Naive thymus-derived CD8-positive, alpha-beta T cell (primary cell): ENCODE measurements at regions not wholly inside any gene's neighbourhood (a gene's known extent, or its start where the extent isn't known, plus 50 kb on each side); places are given as distances from the start of the nearest gene placed in this dataset.

Experiments used
- ATAC-seq, 2 donors: fragments of 150-1000 bp; cut with Tn5 transposase in 1 of 2; sonication (Bioruptor Pico), chemical (Tn5 transposase) in 1 of 2; 1 replicate in 1 of 2; 2 replicates in 1 of 2; pipeline ENCODE4 v1.10.0; 2021; ENCODE audit warnings: mild to moderate bottlenecking in 2 of 2, moderate library complexity in 2 of 2
- POLR2A ChIA-PET: fragments of 350-600 bp; sonication (Branson Sonifier 250); formaldehyde crosslinking; loops from one replicate; lab custom pipeline; 2021; ENCODE audit warnings: antibody characterized with exemption; lab: Charles Lee
- DNase-seq, 10 donors: peaks; one replicate each; pipeline versions ENCODE4 v3.0.0 to v3.0.0-alpha.2; 2020 to 2022
- H3K27ac Mint-ChIP-seq, 10 donors: one replicate each; pipeline ENCODE4 v1.8.0; 2020 to 2022; ENCODE audit warnings: mild to moderate bottlenecking in 10 of 10, mixed read lengths in 10 of 10, moderate library complexity in 4 of 10, inconsistent platforms in 1 of 10
- H3K27me3 Mint-ChIP-seq, 5 donors: one replicate each; pipeline ENCODE4 v1.8.0; 2021 to 2022; ENCODE audit warnings: mixed read lengths in 5 of 5
- H3K36me3 Mint-ChIP-seq, 3 donors: one replicate each; pipeline ENCODE4 v1.8.0; 2020 to 2022; ENCODE audit warnings: mixed read lengths in 3 of 3, mild to moderate bottlenecking in 2 of 3, inconsistent platforms in 1 of 3
- H3K4me1 Mint-ChIP-seq, 4 donors: one replicate each; pipeline ENCODE4 v1.8.0; 2021 to 2022; ENCODE audit warnings: mixed read lengths in 4 of 4
- H3K4me3 Mint-ChIP-seq, 10 donors: one replicate each; pipeline ENCODE4 v1.8.0; 2020 to 2022; ENCODE audit warnings: mild to moderate bottlenecking in 10 of 10, mixed read lengths in 10 of 10, moderate library complexity in 6 of 10, inconsistent platforms in 1 of 10
- H3K9me3 Mint-ChIP-seq, 9 donors: one replicate each; pipeline ENCODE4 v1.8.0; 2020 to 2022; ENCODE audit warnings: mixed read lengths in 9 of 9, mild to moderate bottlenecking in 3 of 9, inconsistent platforms in 1 of 9, moderate library complexity in 1 of 9

DNA sequence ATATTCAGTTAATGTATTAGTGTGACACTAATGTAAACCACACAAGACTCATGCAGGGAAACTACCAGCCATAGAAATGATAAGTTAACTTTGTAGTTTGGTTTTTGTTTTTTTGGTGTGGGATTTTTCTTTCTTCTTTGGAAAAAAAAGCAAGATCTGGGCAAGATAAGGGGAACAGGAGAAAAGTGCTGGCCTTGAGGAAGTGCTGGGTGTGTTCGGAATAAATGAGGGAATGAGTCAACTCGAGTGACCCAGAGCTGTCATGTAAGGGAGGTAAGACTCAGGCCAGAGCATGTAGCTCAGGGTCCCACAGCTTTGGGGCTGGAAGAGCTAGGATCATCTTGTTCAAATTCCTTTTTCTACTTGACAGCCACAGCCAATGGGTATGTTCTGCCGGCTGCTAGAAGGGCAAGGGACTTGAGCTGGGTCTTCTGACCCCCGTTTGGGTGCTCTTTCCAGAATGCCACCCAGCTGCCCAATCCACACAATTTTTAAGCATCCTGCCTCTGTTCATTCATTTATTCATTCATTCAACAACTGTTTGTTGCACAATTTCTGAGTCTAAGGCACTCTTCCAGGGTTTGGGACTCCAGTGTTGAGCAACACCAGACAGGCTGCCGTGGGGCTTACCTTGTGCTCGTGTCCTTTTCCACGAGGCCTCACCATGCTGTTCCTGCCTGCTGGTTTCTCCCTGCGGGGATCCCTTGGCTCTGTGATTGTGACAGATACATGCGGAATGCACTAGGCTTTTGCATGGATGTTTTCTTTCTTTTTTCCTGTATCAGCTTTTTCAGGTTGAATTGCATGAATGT, 54.5 kb downstream of the CLDN34 start:
- Mint-ChIP-seq H3K27me3 (no peaks in the 10 kb centered on the region), H3K27ac (peak overlapping the region in 1 of 10 donors; percentile 25), H3K9me3 (peaks cover 0 to 2% (median 0%) of the 10 kb centered on the region in 9 donors), H3K36me3 (no peaks in the 10 kb centered on the region), H3K4me3 (no peak overlapping the region), H3K4me1 (peaks cover 5 to 20% (median 10%) of the 10 kb centered on the region in 4 donors)
- DNase-seq (no peak), ATAC-seq (no peak)
- POLR2A ChIA-PET: no interaction called here

DNA sequence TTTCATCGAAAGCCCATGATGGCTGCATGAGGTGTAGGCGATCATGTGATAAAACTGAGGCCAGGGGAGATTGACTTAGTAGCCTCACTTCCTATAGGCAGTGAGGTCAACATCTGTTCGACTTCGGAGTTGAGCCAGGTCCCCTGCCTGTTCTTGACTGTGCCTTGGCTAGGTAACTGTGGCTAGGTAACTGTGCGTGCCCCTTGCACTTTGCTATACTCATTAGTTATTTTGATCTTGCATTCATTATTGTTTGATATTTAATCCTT, 55.0 kb downstream of the CLDN34 start:
- Mint-ChIP-seq H3K4me3 (no peak overlapping the region), H3K36me3 (no peaks in the 10 kb centered on the region), H3K4me1 (peaks cover under 1 to 15% (median 7%) of the 10 kb centered on the region in 4 donors), H3K27me3 (no peaks in the 10 kb centered on the region), H3K27ac (no peak overlapping the region), H3K9me3 (no peaks in the 10 kb centered on the region)
- ATAC-seq (no peak), DNase-seq (no peak)
- POLR2A ChIA-PET: no interaction called here

DNA sequence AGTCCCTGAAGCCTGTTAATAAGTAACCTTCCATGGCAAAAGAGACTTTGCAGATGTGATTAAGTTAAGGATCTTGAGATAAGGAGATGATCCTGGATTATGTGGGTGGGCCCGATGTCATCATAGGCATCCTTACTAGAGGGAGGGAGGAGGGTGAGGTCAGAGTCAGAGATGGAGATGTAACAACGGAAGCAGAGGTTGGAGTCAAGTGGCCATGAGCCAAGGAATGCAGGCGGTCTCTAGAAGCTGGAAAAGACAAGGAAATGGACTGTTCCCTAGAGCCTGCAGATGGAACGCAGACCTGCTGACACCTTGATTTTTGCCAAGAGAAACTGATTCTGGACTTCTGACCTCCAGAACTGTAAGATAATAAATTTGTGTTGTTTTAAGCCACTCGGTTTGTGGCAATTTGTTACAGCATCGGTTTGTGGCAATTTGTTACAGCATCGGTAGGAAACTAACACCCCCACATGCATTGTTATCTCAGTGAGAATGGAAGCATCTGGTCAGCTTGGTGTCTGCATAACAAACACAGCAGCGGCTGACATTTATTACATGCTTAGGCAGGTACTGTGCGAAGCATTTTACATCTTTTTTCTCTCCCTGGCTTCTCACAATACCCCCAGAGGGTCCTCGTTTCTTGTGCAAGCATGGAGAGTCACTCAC, 55.6 kb downstream of the CLDN34 start:
- POLR2A ChIA-PET: no interaction called here
- H3K4me3 Mint-ChIP-seq: no peak overlapping the region

DNA sequence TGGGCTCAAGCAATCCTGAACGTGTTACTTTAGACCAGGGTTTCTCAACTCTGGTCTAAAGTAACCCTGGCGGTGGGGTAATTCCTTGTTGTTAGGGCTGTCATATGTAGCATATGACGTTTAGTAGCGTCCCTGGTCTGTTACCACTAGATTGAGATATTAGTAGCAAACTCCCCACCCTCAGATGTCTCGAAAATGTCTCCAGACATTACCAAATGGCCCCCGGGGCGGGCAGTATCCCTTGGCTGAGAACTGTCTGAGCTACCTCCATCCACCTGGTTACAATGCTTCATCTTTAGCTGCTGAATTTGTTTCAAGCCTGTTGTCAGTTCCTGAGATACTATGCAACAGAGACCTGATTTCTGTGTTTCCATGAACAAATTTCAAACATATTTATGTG, 56.7 kb downstream of the CLDN34 start:
- peaks cover 0 to 3% (median 0%) of the 10 kb centered on the region in 3 donors for H3K36me3 Mint-ChIP-seq

More for the DNA sequence above, 55.6 kb downstream of the CLDN34 start:
- H3K27me3 Mint-ChIP-seq: no peaks in the 10 kb centered on the region
- no peaks in the 10 kb centered on the region for H3K9me3 Mint-ChIP-seq
- H3K4me1 Mint-ChIP-seq: peaks cover 0 to 13% (median 7%) of the 10 kb centered on the region in 4 donors
- DNase-seq (no peak), ATAC-seq (no peak)
- no peak overlapping the region for H3K27ac Mint-ChIP-seq
- H3K36me3 Mint-ChIP-seq: peaks cover 0 to 3% (median 0%) of the 10 kb centered on the region in 3 donors

DNA sequence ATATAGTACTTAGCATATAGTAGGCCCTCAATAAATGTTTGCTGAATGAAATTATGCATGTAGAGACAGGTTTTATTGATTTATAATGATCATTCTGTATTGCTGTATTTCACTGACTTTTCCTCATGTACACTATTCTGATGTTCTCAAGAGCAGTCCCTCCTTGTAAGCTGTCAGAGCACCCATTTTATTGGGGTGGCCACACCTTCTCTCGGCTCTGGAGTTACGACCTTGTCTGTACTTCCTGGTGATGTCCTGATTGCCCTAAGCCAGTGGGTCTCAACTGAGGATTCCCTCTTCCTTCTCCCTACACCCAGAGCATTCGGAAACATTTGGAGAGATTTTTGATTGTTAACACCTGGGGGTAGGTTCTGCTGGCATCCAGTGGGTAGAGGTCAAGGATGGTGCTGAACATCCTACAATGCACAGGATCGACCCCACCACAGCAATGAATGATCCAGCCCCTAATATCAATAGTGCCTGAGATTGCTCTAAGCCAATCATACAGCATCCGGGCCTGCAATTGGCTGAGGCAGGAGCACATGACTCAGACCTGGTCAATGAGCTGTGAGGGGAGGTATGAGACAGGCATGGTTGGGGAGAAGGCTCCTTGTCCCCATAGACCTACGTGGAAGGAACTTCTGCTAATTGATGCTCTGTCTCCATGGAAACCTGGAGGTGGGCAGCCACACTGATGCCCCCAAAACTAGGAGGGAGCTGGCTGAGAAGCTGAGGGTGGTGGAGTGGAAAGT, 58.8 kb downstream of the CLDN34 start:
- POLR2A ChIA-PET: interaction anchor here (1.7 kb wide), 1 partner anchor 12 kb away, joined by 4 read pairs; no protein-coding TSS in a partner anchor
- no peak for DNase-seq
- Mint-ChIP-seq H3K27me3 (no peaks in the 10 kb centered on the region), H3K9me3 (no peaks in the 10 kb centered on the region), H3K36me3 (peaks cover 0 to 3% (median 0%) of the 10 kb centered on the region in 3 donors), H3K4me3 (no peak overlapping the region), H3K27ac (no peak overlapping the region), H3K4me1 (peaks cover 0 to 7% (median 5%) of the 10 kb centered on the region in 4 donors)
- ATAC-seq: no peak

More for the DNA sequence above, 56.7 kb downstream of the CLDN34 start:
- peaks cover 0 to 7% (median 6%) of the 10 kb centered on the region in 4 donors for H3K4me1 Mint-ChIP-seq
- no peak overlapping the region for H3K27ac Mint-ChIP-seq
- DNase-seq (no peak), ATAC-seq (no peak)
- POLR2A ChIA-PET: no interaction called here
- no peaks in the 10 kb centered on the region for H3K27me3 Mint-ChIP-seq
- H3K9me3 Mint-ChIP-seq: no peaks in the 10 kb centered on the region
- no peak overlapping the region for H3K4me3 Mint-ChIP-seq

DNA sequence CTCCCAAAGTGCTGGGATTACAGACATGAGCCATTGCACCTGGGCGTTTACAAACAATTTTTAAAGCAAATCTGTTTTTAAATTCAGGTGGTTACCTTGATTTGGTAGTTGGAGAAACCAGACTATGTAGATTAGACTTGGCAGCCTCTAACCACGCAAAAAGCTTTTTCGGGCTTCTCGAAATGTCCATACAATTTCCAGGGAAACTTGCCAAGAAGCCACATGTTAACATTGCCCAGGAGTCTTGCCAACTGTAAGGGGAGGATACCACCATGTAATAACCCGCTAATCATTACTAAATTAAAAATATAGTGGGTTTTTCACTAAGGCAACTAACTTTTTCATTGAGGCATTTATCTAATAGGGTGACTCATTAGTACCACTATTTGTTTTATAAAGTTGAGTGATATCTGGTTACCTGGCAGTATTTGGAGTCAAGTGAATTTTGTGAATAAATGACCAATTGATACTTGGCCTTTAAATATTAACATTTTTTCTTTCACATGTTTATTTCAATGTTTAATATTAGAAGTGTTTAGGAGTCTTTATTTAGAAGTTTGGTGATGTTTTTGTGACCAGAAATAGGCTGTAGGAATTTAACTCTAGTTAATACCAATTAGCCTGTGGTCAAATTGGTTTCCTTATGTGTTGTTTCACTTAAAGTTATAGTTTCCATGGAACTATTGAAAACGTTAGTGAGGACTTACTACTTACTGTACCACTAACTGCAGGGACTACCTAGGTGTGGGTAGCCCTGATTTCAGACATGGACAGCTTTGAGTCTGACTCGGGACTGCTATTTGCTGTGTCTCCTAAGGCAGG, 61.3 kb downstream of the CLDN34 start:
- H3K9me3 Mint-ChIP-seq: no peaks in the 10 kb centered on the region
- ATAC-seq: no peak
- DNase-seq: no peak

DNA sequence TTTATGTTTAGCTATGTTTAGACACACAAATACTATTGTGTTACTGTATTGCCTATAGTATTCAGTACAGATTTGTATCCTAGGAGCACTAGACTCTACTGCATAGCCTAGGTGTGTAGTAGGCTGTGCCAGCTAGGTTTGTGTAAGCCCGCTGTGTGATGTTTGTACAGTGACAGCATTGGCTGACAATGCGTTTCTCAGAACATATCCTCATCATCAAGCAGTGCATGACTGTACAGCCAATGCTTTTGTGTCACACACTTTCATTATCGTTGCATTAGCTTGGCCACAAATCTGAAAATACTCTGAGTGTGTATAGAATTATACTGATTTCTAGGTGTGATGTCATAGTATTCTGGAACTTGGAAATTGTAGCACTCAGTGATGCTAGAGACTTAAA, 63.4 kb downstream of the CLDN34 start:
- peaks cover 0 to 3% (median 0%) of the 10 kb centered on the region in 3 donors for H3K36me3 Mint-ChIP-seq
- no peak for DNase-seq
- no peaks in the 10 kb centered on the region for H3K27me3 Mint-ChIP-seq
- peaks cover 0 to 24% (median 2%) of the 10 kb centered on the region in 4 donors for H3K4me1 Mint-ChIP-seq
- no peak overlapping the region for H3K27ac Mint-ChIP-seq
- H3K9me3 Mint-ChIP-seq: no peaks in the 10 kb centered on the region
- ATAC-seq: no peak
- POLR2A ChIA-PET: interaction anchor here (0.7 kb wide), 1 partner anchor 15 kb away, joined by 4 read pairs; no protein-coding TSS in a partner anchor
- H3K4me3 Mint-ChIP-seq: no peak overlapping the region

More for the DNA sequence above, 61.3 kb downstream of the CLDN34 start:
- H3K4me1 Mint-ChIP-seq: peaks cover 0 to 12% (median 6%) of the 10 kb centered on the region in 4 donors
- H3K27me3 Mint-ChIP-seq: no peaks in the 10 kb centered on the region
- H3K27ac Mint-ChIP-seq: no peak overlapping the region
- no peak overlapping the region for H3K4me3 Mint-ChIP-seq
- peaks cover 0 to 3% (median 0%) of the 10 kb centered on the region in 3 donors for H3K36me3 Mint-ChIP-seq
- POLR2A ChIA-PET: no interaction called here

DNA sequence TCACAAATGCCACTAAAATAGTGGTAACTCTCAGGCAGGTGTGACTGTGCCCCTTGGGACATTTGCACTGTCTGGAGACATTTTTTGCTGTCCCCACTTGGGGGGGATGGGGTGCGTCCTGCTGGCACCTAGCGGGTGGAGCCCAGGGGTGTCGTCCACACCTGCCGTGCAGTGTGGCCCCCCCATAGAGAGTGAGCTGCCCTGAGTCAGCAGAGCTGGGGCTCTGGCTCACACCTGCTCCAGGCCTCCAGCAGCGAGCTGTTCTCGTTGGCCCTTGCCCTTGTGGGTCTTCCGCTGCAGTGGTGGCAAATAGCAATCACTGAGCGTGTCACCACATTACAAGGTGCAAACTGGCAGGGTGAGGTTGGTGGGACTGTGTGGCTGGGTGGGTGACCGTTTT, 64.6 kb downstream of the CLDN34 start:
- POLR2A ChIA-PET: no interaction called here
- H3K4me1 Mint-ChIP-seq: peaks cover 0 to 24% (median under 1%) of the 10 kb centered on the region in 4 donors
- ATAC-seq (no peak), DNase-seq (no peak)
- H3K9me3 Mint-ChIP-seq: no peaks in the 10 kb centered on the region
- no peak overlapping the region for H3K4me3 Mint-ChIP-seq
- H3K27me3 Mint-ChIP-seq: no peaks in the 10 kb centered on the region
- peaks cover 0 to 3% (median 0%) of the 10 kb centered on the region in 3 donors for H3K36me3 Mint-ChIP-seq
- H3K27ac Mint-ChIP-seq: no peak overlapping the region

DNA sequence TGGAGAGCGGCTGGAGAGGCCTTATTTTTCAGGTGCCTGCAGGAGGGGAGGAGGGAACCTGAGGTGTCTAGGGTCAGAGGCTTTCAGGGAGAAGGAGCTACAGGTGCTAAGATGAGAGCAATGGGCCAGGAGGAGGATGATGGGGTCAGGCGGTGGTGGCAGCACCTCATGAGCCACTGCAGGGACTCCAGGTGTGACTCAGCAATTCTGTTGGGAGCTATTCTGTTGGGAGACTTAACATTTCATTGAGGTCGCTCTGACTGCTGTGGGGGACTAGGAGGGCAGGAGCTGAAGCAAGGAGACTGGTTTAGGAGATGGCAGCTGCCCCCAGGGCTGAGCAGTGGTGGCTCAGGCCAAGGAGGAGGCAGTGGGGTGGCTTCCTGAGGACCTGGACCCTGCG, 65.0 kb downstream of the CLDN34 start:
- Mint-ChIP-seq H3K27me3 (no peaks in the 10 kb centered on the region), H3K4me3 (no peak overlapping the region), H3K4me1 (peaks cover 0 to 24% (median under 1%) of the 10 kb centered on the region in 4 donors), H3K36me3 (peaks cover 0 to 3% (median 0%) of the 10 kb centered on the region in 3 donors), H3K27ac (no peak overlapping the region), H3K9me3 (no peaks in the 10 kb centered on the region)
- no peak for ATAC-seq
- POLR2A ChIA-PET: no interaction called here
- no peak for DNase-seq

DNA sequence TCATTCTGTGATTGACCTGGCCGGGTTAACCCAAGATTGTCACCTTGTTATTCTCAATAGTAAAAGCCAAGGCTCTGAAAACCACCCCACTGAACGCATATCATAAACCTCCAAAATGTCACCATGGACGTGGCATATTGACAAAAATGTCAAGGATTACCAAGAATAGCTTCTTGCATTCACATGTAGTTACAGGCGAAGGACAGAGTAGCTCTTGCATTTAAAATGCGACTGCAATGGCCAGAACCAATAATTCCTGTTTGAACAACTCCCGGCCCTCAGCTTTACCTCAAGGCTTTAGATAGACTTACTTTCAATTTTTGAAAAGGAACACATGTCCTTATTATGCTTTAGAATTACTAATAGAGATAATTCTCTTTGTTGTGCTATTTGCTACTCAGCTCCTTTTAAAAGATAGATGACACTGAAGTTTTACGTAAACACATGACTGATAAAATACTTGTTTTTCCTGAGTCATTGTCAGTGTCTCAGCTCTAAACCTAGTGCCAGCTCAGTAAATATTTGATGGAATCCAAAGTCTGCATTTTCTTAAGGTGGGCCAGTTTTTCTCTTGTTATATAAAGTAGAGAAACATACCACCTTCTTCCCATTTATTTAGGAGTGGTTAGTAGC, 66.3 kb downstream of the CLDN34 start:
- Mint-ChIP-seq H3K27me3 (no peaks in the 10 kb centered on the region), H3K4me1 (peaks cover 0 to 21% (median under 1%) of the 10 kb centered on the region in 4 donors), H3K9me3 (no peaks in the 10 kb centered on the region), H3K4me3 (no peak overlapping the region), H3K27ac (no peak overlapping the region), H3K36me3 (no peaks in the 10 kb centered on the region)
- DNase-seq (no peak), ATAC-seq (no peak)
- POLR2A ChIA-PET: no interaction called here

DNA sequence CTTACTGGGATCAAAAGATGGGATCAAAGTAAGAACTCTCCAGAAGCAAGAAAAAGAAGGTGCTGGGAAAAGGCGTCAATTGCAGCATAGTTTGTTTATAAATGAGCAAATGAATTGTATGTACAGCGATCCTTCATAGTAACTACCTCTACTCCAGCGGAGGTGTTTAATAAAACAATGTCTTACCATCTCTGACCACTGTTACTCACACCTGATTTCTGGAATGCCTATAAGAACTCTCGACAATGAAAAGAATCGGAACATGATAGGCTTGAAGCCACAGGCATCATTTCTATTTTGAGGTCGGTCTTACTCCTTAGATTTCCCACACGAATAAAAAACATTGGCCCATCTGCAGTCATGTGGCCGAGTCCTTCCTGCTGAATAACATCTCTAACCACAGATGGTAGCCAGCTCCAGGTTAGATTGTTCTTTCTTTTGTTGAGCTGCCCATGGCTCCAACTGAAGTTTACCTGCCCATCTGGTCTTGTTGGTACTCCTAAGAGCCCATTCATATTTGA, 67.6 kb downstream of the CLDN34 start:
- ATAC-seq (no peak), DNase-seq (no peak)
- H3K36me3 Mint-ChIP-seq: no peaks in the 10 kb centered on the region
- no peak overlapping the region for H3K27ac Mint-ChIP-seq
- H3K4me3 Mint-ChIP-seq: no peak overlapping the region
- peaks cover 0 to 21% (median under 1%) of the 10 kb centered on the region in 4 donors for H3K4me1 Mint-ChIP-seq
- no peaks in the 10 kb centered on the region for H3K27me3 Mint-ChIP-seq
- POLR2A ChIA-PET: no interaction called here
- H3K9me3 Mint-ChIP-seq: no peaks in the 10 kb centered on the region

DNA sequence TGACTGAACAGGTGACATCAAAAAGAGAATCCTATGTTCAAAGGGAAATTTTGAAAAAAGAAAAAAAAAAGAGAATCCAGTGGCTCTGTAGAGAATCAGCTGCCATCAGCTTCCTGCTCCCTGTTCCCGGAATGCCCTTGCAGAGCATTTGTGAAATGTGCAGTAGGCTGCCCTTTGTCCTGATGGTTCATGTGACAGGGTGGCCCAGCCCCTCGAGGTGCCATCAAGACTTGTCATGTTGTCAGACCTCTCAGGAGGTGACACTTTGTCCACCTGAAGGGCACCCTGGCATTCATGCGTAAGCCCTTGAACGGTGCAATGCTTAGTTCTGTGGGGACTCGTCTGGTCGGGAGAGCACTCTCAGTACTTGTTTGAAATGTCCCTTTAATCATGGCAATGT, 71.4 kb downstream of the CLDN34 start:
- Mint-ChIP-seq H3K27ac (no peak overlapping the region), H3K36me3 (no peaks in the 10 kb centered on the region), H3K4me1 (peaks cover 0 to 17% (median 0%) of the 10 kb centered on the region in 4 donors), H3K4me3 (no peak overlapping the region), H3K27me3 (no peaks in the 10 kb centered on the region), H3K9me3 (no peaks in the 10 kb centered on the region)
- ATAC-seq (no peak), DNase-seq (no peak)
- POLR2A ChIA-PET: no interaction called here
